GM18502 (cell line): ENCODE measurements at regions not wholly inside any gene's neighbourhood (a gene's known extent, or its start where the extent isn't known, plus 50 kb on each side); places are given as distances from the start of the nearest gene placed in this dataset.

Experiments used
- ATAC-seq: cut with Tn5 transposase; IDR thresholded peaks from one replicate; pipeline ENCODE4 v1.9.1; 2021; ENCODE audit warnings: mild to moderate bottlenecking; ENCODE audit not compliant: unreplicated experiment, poor library complexity

GRCh38 chr2:44869761-44870160 lies 71.7 kb upstream of the SIX3 start:
- no peak for ATAC-seq

- no peak for ATAC-seq
Measured at GRCh38 chr2:44877417-44877816, 64.1 kb upstream of the SIX3 start.

GRCh38 chr2:44879269-44880124 lies 62.0 kb upstream of the SIX3 start:
- no peak for ATAC-seq

- no peak for ATAC-seq
Measured at GRCh38 chr2:44880125-44880483, 61.4 kb upstream of the SIX3 start.

GRCh38 chr2:44881856-44882255 lies 59.6 kb upstream of the SIX3 start:
- no peak for ATAC-seq

- ATAC-seq, result no peak
Measured at GRCh38 chr2:44883356-44883755, 58.1 kb upstream of the SIX3 start.

- ATAC-seq, result no peak
Measured at GRCh38 chr2:44884231-44884630, 57.3 kb upstream of the SIX3 start.

GRCh38 chr2:44884677-44885076 lies 56.8 kb upstream of the SIX3 start:
- no peak for ATAC-seq

- no peak for ATAC-seq
Measured at GRCh38 chr2:44886414-44886813, 55.1 kb upstream of the SIX3 start.

GRCh38 chr2:44889096-44889495 lies 52.4 kb upstream of the SIX3 start:
- ATAC-seq, result no peak
